H54 (cell line): ENCODE measurements at regions not wholly inside any gene's neighbourhood (a gene's known extent, or its start where the extent isn't known, plus 50 kb on each side); places are given as distances from the start of the nearest gene placed in this dataset.
"Not testable (repeated sequence)": the region's sequence is repeated elsewhere in the genome, so short reads cannot be mapped to it uniquely, and the experiment has no call there.

ENCODE experiments used
- DNase-seq: peaks from one replicate; pipeline ENCODE4 v3.0.0; 2011; ENCODE audit warnings: low spot score, mixed read lengths; ENCODE audit not compliant: insufficient read length
- FAIRE-seq: peaks from 3 replicates; lab custom pipeline; 2011; peaks lifted over from hg19 to GRCh38; lab: Jason Lieb, UNC
- POLR2A ChIP-seq: IDR thresholded peaks from 2 replicates; pipeline ENCODE4 v1.6.1; 2011; ENCODE audit warnings: low read depth, mild to moderate bottlenecking, low read length

- FAIRE-seq (no peak), DNase-seq (no peak)
- TF ChIP-seq POLR2A, result no peak
Observed at GRCh38 chr6:74587386-74587785, 618.5 kb downstream of the COL12A1 start.

- no peak for FAIRE-seq
Observed at GRCh38 chr6:74585753-74586152, 620.1 kb downstream of the COL12A1 start.

GRCh38 chr6:74581681-74582080, 624.2 kb downstream of the COL12A1 start:
- FAIRE-seq, result no peak
- DNase-seq, result no peak
- TF ChIP-seq POLR2A, result no peak

More at GRCh38 chr6:74585753-74586152, 620.1 kb downstream of the COL12A1 start:
- TF ChIP-seq POLR2A, result no peak
- no peak for DNase-seq

- no peak for FAIRE-seq
Observed at GRCh38 chr6:74579794-74580193, 626.1 kb downstream of the COL12A1 start.

GRCh38 chr6:74579047-74579446, 626.8 kb downstream of the COL12A1 start:
- no peak for FAIRE-seq
- TF ChIP-seq POLR2A, result no peak

More at GRCh38 chr6:74579794-74580193, 626.1 kb downstream of the COL12A1 start:
- TF ChIP-seq POLR2A, result no peak
- no peak for DNase-seq

GRCh38 chr6:74578339-74578738, 627.5 kb downstream of the COL12A1 start:
- no peak for FAIRE-seq
- TF ChIP-seq POLR2A, result no peak
- DNase-seq, result no peak

More at GRCh38 chr6:74579047-74579446, 626.8 kb downstream of the COL12A1 start:
- DNase-seq, result no peak

- no peak for TF ChIP-seq POLR2A
- FAIRE-seq (no peak), DNase-seq (no peak)
Observed at GRCh38 chr6:74577619-74578018, 628.2 kb downstream of the COL12A1 start.

GRCh38 chr6:74574794-74575193, 631.1 kb downstream of the COL12A1 start:
- no peak for DNase-seq
- no peak for TF ChIP-seq POLR2A
- FAIRE-seq, result no peak

GRCh38 chr6:74573613-74574012, 632.2 kb downstream of the COL12A1 start:
- FAIRE-seq (no peak), DNase-seq (no peak)
- TF ChIP-seq POLR2A, result no peak

- DNase-seq (no peak), FAIRE-seq (no peak)
- TF ChIP-seq POLR2A, result no peak
Observed at GRCh38 chr6:74570044-74570443, 635.8 kb downstream of the COL12A1 start.

- no peak for DNase-seq
- FAIRE-seq, result no peak
- no peak for TF ChIP-seq POLR2A
Observed at GRCh38 chr6:74568861-74569260, 637.0 kb downstream of the COL12A1 start.

GRCh38 chr6:74567923-74568290, 637.9 kb downstream of the COL12A1 start:
- DNase-seq, FAIRE-seq: not testable (repeated sequence)

GRCh38 chr6:74567281-74567922, 638.5 kb downstream of the COL12A1 start:
- no peak for TF ChIP-seq POLR2A
- no peak for FAIRE-seq
- no peak for DNase-seq

- FAIRE-seq, result no peak
- TF ChIP-seq POLR2A, result no peak
- DNase-seq, result no peak
Observed at GRCh38 chr6:74557236-74557635, 648.6 kb downstream of the COL12A1 start.

- no peak for TF ChIP-seq POLR2A
- FAIRE-seq, result no peak
- no peak for DNase-seq
Observed at GRCh38 chr6:74554041-74554440, 651.8 kb downstream of the COL12A1 start.
